Activated CD4-positive, alpha-beta memory T cell treated with anti-CD3 and anti-CD28 coated beads for 36 hours (primary cell): ENCODE measurements at regions not wholly inside any gene's neighbourhood (a gene's known extent, or its start where the extent isn't known, plus 50 kb on each side); places are given as distances from the start of the nearest gene placed in this dataset.

Experiments used
- CTCF ChIA-PET: fragments of 350-600 bp; sonication (Branson Sonifier 250); formaldehyde crosslinking; loops from one replicate; lab custom pipeline; 2021; ENCODE audit warnings: antibody characterized with exemption, inconsistent platforms; lab: Charles Lee
- POLR2A ChIA-PET: fragments of 350-600 bp; sonication (Branson Sonifier 250); formaldehyde crosslinking; loops from one replicate; lab custom pipeline; 2021; ENCODE audit warnings: antibody characterized with exemption; lab: Charles Lee
- DNase-seq: peaks from one replicate; pipeline ENCODE4 v3.0.0-alpha.2; 2020
- H3K27ac Mint-ChIP-seq: one replicate; pipeline ENCODE4 v1.8.0; 2021; ENCODE audit warnings: mixed read lengths
- H3K27me3 Mint-ChIP-seq: one replicate; pipeline ENCODE4 v1.8.0; 2021; ENCODE audit warnings: mixed read lengths
- H3K36me3 Mint-ChIP-seq: one replicate; pipeline ENCODE4 v1.8.0; 2021; ENCODE audit warnings: mixed read lengths
- H3K4me1 Mint-ChIP-seq: one replicate; pipeline ENCODE4 v1.8.0; 2021; ENCODE audit warnings: low read depth, mixed read lengths
- H3K4me3 Mint-ChIP-seq: one replicate; pipeline ENCODE4 v1.8.0; 2021; ENCODE audit warnings: mild to moderate bottlenecking, mixed read lengths
- H3K9me3 Mint-ChIP-seq: one replicate; pipeline ENCODE4 v1.8.0; 2021; ENCODE audit warnings: mixed read lengths
- intact Hi-C: fragments of 100-400 bp; cut with micrococcal nuclease; formaldehyde crosslinking; loops from one replicate; pipeline ENCODE4 v1.15.1; 2023

DNA sequence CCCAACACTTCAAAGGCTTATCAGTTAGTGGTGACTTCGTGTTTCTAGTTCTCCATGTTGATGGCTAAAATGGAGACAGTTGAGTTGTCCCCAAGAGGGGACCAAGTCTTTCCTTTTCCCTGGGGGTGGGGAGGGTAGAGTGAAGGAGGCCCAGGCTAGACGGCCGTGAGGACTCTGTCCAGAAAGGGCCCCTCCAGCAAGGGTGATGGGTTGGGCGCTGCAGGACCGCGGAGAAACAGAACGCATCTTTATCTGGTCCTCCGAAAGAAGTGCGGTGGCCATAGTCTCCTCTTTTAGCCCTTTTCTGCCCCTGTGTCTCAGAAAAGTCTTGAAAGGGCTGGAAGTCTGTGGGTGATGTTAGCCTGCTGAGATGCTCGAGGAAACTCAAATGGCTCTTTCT lies 153.2 kb downstream of the GLI2 start:
- intact Hi-C loops, result no loop called here
- Mint-ChIP-seq H3K4me1 (no peaks in the 10 kb centered on the region), H3K27ac (no peak overlapping the region), H3K27me3 (no peaks in the 10 kb centered on the region), H3K36me3 (no peaks in the 10 kb centered on the region), H3K4me3 (no peak overlapping the region), H3K9me3 (no peaks in the 10 kb centered on the region)
- no peak for DNase-seq
- CTCF ChIA-PET, result no interaction called here
- POLR2A ChIA-PET, result no interaction called here

DNA sequence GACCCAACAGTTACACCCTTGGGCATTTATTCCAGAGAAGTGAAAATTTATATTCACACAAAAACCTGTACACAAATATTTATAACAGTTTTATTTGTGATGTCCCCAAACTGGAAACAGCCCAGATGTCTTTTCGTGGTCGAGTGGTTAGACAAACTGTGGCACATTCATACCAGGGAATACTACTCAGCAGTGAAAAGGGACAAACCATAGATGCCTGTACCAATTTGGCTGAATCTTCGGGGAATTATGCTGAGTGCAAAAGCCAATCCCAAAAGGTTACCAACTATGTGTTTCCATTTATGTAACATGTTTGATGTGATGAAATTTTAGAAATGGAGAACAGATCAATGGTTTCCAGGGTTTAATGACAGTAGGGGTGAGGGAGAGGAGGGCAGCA lies 154.3 kb downstream of the GLI2 start:
- H3K4me3 Mint-ChIP-seq, result no peak overlapping the region
- ChIA-PET POLR2A (no interaction called here), CTCF (no interaction called here)
- H3K36me3 Mint-ChIP-seq, result no peaks in the 10 kb centered on the region
- no peak for DNase-seq
- no peaks in the 10 kb centered on the region for H3K9me3 Mint-ChIP-seq
- no peaks in the 10 kb centered on the region for H3K27me3 Mint-ChIP-seq
- no peaks in the 10 kb centered on the region for H3K4me1 Mint-ChIP-seq
- H3K27ac Mint-ChIP-seq, result no peak overlapping the region
- intact Hi-C loops, result no loop called here

DNA sequence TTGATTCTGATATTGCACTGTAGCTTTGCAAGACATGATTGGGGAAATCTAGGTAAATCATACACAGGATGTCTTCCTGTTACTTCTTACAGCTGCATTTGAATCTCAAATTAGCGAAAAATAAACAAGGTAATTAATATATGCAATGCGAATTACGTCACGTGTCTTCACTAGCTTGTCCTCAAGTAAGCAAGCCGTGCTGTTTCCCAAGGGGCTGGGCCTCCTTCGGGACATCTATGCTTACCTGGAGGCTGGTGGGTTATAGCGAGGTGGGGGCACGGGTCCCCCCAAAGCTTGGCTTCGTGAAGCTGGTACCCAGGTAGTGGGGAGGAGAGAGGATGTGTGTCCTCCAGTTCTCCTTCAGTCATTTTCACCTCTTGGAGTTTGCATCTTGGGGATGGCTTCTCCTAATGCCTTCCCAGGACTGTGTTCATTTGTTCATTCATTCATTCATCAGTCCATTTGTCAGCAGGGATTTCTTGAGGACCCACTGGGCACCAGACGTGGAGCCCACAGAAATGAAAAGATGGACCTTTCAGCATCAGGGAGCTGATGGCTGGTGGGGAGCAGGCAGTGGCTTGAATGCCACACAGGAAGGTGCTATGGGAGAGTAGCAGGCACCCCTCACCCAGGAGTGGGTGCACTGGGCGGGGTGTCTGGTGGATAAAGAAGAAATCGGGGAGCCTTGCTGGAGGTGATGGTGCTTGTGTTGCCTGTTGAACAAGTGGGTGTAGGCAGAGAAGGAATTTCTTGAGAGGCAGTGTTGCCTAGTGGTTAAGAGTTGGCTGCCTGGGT lies 155.1 kb downstream of the GLI2 start:
- Mint-ChIP-seq H3K27ac (no peak overlapping the region), H3K36me3 (no peaks in the 10 kb centered on the region), H3K4me1 (no peaks in the 10 kb centered on the region), H3K9me3 (no peaks in the 10 kb centered on the region), H3K4me3 (no peak overlapping the region), H3K27me3 (no peaks in the 10 kb centered on the region)
- POLR2A ChIA-PET, result no interaction called here
- no peak for DNase-seq
- CTCF ChIA-PET, result no interaction called here
- intact Hi-C loops, result no loop called here

DNA sequence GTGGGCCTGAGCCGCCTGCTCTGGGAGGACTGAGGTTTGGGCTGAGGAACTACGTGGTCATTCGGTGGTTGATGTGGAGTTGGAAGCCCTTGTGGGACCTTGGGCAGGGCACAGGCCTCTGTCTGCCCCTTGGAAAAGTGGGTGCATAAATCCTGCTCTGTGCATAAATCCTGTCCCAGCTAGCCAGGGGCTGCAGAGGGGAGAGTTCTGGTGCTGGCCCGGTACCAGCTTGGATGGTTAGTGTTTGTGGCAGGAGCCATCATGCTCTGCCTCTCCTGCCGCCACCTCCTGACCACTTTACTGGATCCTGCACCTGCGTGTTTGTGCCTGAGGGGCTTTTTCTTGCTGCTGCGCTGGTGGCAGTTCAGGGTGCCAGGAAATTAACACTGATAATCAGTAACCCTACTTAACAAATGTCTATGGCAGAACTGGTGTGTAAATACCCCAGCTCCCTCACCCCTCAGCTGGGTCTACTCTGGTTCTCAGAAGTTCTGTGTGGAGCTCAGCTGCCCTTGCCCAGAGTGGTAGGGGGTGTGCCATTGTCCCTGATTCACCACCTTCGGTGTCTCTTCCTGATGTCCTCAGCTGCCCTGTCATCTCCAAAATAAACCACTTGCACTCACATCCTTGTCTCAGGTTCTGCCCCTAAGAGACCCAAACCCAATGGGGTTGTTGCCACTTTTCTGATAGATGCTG lies 156.8 kb downstream of the GLI2 start:
- Mint-ChIP-seq H3K9me3 (no peaks in the 10 kb centered on the region), H3K36me3 (no peaks in the 10 kb centered on the region), H3K27ac (no peak overlapping the region), H3K27me3 (no peaks in the 10 kb centered on the region), H3K4me1 (no peaks in the 10 kb centered on the region), H3K4me3 (no peak overlapping the region)
- no peak for DNase-seq
- intact Hi-C loops, result no loop called here
- ChIA-PET POLR2A (no interaction called here), CTCF (no interaction called here)

DNA sequence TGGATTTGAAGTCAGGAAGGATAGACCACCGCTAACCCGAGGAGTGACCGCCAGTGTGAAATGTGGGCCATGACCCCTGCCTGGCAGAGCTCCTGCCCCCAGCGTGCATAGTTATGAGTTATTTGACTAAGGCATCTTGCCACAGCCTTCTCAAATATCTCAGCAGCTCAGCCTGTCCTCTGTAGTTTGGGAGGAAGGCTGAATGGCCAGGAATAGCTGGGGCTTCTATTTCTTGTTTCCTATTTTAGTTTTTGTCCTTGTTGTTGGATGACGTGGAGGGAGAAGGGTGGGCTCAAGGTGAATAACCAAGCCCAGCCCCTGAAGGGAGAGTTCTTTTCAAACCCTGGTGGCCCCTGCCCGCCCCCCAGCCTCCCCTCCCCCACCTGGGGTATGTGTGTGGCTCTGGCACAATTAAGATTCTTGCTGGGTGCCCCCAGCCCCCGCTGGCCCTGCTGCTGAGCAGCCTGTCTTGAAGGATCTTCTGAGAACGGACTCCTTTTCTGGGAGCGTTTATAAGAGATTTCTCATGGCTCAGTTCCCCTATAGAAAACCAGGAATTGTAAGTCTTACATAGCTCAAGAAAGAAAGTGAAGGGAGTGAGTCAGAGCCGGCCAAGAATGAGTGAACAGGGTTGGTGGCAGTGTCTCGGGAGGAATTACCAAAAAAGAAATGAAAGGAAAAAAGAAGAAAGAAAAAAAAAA lies 157.4 kb downstream of the GLI2 start:
- H3K36me3 Mint-ChIP-seq, result no peaks in the 10 kb centered on the region
- DNase-seq, result no peak
- no peak overlapping the region for H3K4me3 Mint-ChIP-seq
- ChIA-PET POLR2A (no interaction called here), CTCF (no interaction called here)
- no peaks in the 10 kb centered on the region for H3K4me1 Mint-ChIP-seq
- intact Hi-C loops, result no loop called here
- H3K27ac Mint-ChIP-seq, result no peak overlapping the region
- no peaks in the 10 kb centered on the region for H3K27me3 Mint-ChIP-seq
- H3K9me3 Mint-ChIP-seq, result no peaks in the 10 kb centered on the region

DNA sequence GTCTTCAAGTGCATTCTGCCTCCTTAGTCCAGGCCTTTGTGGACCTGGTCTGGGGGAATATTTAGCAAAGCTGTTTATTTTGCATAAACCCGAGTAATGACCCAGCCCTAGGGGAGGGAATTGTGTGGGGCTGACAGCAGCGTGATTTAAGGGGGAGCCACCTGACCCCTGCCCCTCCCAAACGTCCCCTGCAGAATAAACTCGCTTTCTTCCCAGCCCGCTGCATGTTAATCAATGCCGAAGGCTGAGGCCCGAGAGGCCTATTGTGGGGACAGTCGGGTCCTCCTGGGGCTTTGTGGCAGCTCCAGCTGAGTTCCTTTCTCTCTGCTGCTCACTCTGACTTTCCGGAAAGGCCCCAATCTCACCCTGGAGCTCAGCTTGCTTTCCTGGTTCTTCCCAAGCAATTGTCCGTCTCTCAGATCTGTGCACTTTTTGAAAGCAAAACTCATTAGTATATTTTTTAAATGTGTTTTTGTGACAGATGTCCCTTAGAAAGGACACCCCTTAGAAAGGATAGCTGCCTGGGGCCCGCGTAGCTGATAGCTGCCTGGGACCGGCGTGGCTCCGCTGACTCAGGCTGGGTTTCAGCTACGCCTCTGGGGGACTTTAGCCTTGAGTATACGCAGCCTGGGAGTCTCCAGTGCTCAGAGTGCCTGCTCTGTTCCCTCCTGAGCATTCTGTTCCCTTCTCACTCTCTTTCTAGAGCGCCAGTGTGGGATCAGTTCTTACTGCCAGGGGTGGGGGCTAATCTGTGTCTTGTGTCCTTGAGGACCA lies 158.3 kb downstream of the GLI2 start:
- no peaks in the 10 kb centered on the region for H3K9me3 Mint-ChIP-seq
- H3K27me3 Mint-ChIP-seq, result no peaks in the 10 kb centered on the region
- intact Hi-C loops, result no loop called here
- no peaks in the 10 kb centered on the region for H3K36me3 Mint-ChIP-seq
- DNase-seq, result no peak
- H3K4me3 Mint-ChIP-seq, result no peak overlapping the region
- POLR2A ChIA-PET, result no interaction called here
- CTCF ChIA-PET, result no interaction called here
- no peak overlapping the region for H3K27ac Mint-ChIP-seq
- H3K4me1 Mint-ChIP-seq, result no peaks in the 10 kb centered on the region

DNA sequence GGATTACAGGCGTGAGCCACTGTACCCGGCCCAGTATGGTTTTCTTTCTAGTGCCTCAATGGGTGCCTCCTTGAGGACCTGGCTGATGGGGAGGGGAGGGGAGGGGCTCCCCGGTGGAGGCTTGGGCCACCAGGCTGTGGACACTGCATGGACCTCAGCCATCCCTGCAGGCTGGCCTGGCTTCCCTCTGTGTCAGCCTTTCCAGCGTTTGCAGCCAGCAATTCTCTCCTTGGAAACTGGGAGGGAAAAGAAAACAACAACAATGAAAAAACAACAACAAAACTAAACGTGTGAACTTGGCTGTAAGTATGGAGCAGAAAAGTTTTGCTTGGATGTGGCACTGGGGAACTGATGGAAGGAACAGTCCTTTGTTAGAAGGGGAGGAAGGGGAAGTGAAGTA lies 159.3 kb downstream of the GLI2 start:
- ChIA-PET CTCF (no interaction called here), POLR2A (no interaction called here)
- Mint-ChIP-seq H3K36me3 (no peaks in the 10 kb centered on the region), H3K27ac (no peak overlapping the region), H3K4me1 (no peaks in the 10 kb centered on the region), H3K4me3 (no peak overlapping the region), H3K9me3 (no peaks in the 10 kb centered on the region), H3K27me3 (no peaks in the 10 kb centered on the region)
- intact Hi-C loops, result no loop called here
- no peak for DNase-seq

DNA sequence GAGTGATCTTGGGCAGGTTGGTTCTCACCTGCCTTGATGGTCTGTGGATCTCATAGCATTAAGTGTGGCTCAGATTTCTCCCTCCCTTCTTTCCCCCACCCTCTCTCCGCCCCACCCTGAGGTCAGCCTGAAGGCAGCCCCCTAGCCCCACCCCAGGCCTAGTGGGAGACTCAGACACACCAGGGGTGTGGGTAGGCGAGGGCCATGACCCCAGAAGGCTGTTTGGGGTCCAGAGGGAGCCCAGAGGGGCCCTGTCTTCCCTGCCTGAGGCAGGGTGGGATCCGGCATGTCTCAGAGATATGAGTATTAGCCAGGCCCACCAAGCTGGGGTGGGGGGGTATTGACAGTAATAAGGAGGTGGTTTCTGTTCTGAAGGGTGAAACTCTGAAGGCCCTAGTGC lies 160.5 kb downstream of the GLI2 start:
- no peak for DNase-seq

DNA sequence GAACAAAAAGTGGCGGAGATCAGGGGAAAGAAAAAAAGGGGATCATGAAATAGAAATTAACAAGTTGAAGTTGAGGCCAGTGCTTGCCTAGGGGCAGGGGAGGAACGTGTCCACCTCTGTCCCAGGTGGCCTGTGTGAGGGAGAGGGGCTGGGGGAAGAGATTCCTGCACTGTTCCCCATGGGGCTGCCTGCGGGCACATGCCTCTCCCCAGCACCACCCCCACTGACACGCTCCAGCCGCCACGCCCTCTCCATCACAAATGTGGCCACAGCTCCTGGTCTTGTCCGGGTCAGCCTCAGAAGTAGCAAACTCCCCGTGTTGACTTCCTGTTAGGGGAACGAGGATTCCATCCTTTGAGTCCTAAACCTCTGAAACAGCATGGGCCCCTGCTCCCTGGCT lies 161.2 kb downstream of the GLI2 start:
- no peaks in the 10 kb centered on the region for H3K9me3 Mint-ChIP-seq
- no peaks in the 10 kb centered on the region for H3K36me3 Mint-ChIP-seq
- H3K4me1 Mint-ChIP-seq, result no peaks in the 10 kb centered on the region
- no peak overlapping the region for H3K4me3 Mint-ChIP-seq
- POLR2A ChIA-PET, result no interaction called here
- H3K27ac Mint-ChIP-seq, result no peak overlapping the region
- intact Hi-C loops, result no loop called here
- no peaks in the 10 kb centered on the region for H3K27me3 Mint-ChIP-seq
- CTCF ChIA-PET, result no interaction called here
- no peak for DNase-seq

More for the DNA sequence above, 160.5 kb downstream of the GLI2 start:
- H3K27me3 Mint-ChIP-seq, result no peaks in the 10 kb centered on the region
- H3K4me3 Mint-ChIP-seq, result no peak overlapping the region
- H3K9me3 Mint-ChIP-seq, result no peaks in the 10 kb centered on the region
- ChIA-PET CTCF (no interaction called here), POLR2A (no interaction called here)
- H3K36me3 Mint-ChIP-seq, result no peaks in the 10 kb centered on the region
- H3K27ac Mint-ChIP-seq, result no peak overlapping the region
- H3K4me1 Mint-ChIP-seq, result no peaks in the 10 kb centered on the region
- intact Hi-C loops, result no loop called here

DNA sequence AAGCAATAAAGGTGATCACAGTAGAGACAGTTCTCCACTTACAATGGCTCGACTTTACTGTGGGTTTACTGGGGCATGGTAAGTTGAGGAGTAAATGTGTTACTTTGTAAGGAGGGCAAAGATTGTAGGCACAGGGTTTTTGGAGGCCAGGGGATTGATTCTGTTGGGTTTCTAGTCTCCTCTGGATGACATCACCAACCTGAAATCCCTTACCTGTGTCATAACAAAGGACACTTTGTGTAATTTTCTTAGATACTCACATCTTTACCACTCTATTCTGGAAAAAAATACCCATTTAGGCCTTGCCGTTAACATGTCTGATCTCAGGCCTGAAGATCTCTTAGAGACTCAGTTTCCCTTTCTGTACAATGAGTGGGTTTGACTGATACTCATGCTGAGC lies 161.7 kb downstream of the GLI2 start:
- Mint-ChIP-seq H3K4me1 (no peaks in the 10 kb centered on the region), H3K9me3 (no peaks in the 10 kb centered on the region), H3K4me3 (no peak overlapping the region), H3K27me3 (no peaks in the 10 kb centered on the region), H3K36me3 (no peaks in the 10 kb centered on the region), H3K27ac (no peak overlapping the region)
- no peak for DNase-seq
- ChIA-PET POLR2A (no interaction called here), CTCF (no interaction called here)
- intact Hi-C loops, result no loop called here

DNA sequence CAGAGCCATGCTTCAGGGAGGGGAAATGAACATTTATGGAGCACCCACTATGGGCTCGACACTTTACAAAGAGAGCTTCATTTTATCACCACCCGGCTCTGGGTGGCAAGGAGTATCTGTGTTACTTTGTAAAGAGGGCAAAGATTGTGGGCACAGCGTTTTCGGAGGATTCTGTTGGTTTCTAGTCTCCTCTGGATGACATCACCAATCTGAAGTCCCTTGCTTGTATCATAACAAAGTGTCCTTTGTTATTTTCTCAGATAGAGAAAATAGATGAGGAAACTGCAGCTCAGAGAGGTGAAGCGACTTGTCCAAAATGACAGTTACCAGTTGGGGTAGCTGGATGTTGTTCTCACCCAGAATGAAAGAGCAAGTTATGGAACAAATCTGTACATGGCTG lies 162.8 kb downstream of the GLI2 start:
- no peaks in the 10 kb centered on the region for H3K27me3 Mint-ChIP-seq
- no peak for DNase-seq
- H3K4me1 Mint-ChIP-seq, result no peaks in the 10 kb centered on the region
- H3K27ac Mint-ChIP-seq, result no peak overlapping the region
- no peaks in the 10 kb centered on the region for H3K36me3 Mint-ChIP-seq
- CTCF ChIA-PET, result no interaction called here
- no peaks in the 10 kb centered on the region for H3K9me3 Mint-ChIP-seq
- no peak overlapping the region for H3K4me3 Mint-ChIP-seq
- POLR2A ChIA-PET, result no interaction called here
- intact Hi-C loops, result no loop called here
